GM21526 (cell line): ENCODE measurements at regions not wholly inside any gene's neighbourhood (a gene's known extent, or its start where the extent isn't known, plus 50 kb on each side); places are given as distances from the start of the nearest gene placed in this dataset.
"Not testable (repeated sequence)": the region's sequence is repeated elsewhere in the genome, so short reads cannot be mapped to it uniquely, and the experiment has no call there.

Source experiments
- ATAC-seq: cut with Tn5 transposase; IDR thresholded peaks from one replicate; pipeline ENCODE4 v1.9.1; 2021; ENCODE audit warnings: moderate library complexity; ENCODE audit not compliant: unreplicated experiment, low FRiP score

DNA sequence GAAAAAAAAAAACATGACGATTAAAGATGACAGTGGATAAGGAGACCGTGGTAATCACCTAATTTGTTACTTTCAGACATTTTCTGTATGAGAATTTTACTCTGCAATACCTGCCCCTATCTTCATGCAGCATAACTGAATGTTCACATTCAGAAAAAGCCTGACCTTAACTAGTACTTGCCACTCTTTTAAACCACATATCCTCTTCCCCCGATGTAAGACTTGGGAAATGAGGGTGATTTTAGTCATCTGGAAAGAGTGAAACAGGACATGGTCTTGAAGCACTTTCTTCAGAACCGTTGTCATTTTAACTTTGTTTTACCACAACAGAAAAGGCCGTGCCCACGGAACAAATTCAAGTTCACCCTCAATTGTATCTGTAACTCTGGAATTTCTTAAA is 318.5 kb downstream of the BCL2L11 start:
- not testable (repeated sequence) for ATAC-seq

DNA sequence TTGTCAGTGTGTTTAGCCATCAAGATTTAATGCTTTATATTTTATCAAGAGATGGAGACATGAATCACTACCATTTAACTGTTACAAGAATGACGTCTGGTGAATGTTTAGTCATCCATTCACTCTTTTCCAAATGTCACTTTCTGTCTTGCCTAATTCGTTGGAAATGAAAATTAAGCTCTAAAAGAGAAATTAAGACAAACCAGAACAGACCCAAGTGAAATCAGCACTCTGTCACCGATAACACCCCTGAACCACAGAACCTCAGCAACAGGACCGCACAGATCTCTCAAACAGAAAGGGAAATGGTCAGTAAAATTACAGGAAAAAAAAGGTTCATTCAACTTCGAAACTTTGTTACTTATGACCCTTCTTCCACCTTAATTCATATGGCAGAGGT is 320.9 kb downstream of the BCL2L11 start:
- not testable (repeated sequence) for ATAC-seq

DNA sequence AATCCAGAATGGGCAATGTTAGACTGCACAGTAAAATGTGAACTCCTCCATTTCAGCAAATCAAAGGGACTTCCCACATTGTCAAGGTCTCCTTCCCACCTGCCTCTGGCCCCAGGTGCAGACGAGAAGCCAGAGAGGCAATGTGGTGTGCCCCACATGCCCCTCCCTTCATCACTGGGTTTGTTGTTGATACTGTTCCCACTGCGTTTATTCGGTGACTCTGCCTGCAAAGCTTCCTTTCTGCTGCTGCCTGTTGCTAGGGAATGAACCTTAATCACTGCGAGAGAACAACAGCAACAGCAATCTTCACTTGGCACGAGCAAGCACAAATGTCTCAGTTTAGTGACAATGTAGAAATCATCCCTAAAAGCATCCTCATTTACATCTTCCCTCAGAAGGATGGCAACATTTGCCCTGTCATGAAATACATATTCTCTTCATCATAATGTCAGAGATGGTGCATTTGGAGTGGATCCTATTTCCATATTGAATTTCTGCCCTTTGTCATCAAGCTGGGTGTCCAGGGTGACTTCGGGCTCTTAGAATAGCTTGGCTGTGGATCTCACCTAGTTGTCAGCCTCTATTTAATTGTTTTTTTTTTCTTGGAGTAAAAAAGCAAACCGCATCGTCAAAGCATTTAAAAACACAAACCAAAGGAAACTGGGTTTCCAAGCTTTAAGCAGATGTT is 322.2 kb downstream of the BCL2L11 start:
- ATAC-seq: not testable (repeated sequence)

DNA sequence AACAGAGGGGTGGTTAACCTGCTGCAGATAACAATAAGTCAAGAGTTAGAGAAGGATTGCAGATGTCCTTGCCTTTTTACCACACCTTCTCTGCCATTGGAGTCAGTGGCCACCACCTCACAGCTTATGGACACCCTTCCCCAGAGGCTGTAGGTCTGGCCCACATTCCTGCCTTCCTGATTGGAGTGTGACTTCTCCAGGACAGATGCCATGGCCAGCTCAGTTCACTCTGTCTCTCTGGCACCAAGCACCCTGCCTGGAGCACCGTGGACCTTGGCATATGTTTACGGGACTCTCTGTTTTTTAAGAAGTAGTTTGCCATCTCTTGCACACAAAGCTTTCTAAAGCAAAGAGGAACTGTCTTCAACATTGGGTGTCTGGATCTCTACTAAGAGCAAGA is 323.8 kb downstream of the BCL2L11 start:
- ATAC-seq: not testable (repeated sequence)

DNA sequence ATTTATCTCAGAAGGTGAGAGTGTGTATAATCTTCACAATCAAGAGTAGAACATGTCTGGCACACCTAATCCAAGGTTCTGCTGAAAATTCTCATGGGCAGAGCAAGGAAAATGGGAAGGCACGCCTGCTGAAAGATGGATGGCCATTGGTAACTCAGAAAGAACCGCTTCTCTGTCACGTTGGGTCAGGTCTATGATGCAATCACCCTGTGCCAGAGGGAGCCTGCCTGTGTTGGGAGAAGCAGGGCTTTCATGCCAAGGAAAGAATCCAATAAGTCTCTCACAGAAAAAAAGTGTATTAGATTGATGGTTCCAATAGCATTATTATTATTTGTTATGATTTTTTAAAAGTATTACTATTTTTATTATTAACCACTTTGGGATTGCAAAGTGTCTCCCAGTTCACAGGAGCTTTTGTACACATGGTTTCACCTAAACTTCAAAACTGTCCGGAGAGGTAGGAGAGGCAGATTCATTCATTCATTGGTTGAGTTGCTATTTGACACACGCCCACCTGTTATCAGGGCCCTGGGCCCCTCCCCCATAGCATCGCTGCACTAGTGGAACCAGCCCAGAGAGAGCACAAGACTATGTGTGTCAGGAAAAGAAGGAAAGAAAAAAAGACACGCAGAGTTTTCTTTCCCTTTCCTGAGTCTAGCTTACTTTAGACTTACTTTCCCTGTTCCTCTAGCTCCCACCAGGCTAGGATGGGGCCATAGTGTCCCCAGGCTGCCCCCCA is 324.6 kb downstream of the BCL2L11 start:
- ATAC-seq: not testable (repeated sequence)

DNA sequence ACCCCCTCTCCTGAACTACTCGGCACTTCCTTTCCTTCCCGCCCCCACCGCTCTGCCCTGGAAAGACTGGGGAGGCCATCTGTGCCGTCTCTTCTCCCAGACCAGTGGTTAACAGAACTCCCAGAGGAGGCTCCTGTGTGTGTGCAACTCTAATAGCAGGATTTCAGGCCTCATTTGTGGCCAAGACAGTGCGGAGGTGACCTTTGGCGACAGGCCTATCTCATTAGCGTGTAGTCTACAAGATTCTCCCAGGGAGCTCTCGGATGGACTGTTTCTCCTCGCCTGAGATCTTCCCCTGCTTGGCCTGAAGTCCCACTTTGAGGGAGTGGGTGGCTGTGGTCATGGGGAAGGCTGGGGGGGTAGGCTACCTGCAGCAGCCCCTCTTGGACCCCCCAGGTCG is 325.2 kb downstream of the BCL2L11 start:
- not testable (repeated sequence) for ATAC-seq

DNA sequence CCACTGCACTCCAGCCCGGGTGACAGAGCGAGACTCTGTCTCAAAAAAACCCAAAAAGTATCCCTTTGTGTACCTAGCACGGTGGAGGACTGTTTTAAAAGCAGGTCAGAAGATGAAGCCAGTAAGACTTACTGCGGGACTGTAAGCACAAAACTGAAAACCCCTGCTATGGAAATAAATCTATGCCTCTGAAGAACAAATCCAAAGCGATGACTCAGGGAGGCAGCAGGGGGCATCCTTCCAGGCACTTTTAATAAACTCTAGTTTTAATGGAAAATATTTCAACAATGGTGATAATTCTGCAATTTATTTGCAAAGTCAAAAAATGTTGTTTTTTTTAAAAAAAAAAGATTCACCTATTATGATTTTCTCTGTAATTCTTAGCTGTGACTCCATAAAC is 326.8 kb downstream of the BCL2L11 start:
- not testable (repeated sequence) for ATAC-seq

DNA sequence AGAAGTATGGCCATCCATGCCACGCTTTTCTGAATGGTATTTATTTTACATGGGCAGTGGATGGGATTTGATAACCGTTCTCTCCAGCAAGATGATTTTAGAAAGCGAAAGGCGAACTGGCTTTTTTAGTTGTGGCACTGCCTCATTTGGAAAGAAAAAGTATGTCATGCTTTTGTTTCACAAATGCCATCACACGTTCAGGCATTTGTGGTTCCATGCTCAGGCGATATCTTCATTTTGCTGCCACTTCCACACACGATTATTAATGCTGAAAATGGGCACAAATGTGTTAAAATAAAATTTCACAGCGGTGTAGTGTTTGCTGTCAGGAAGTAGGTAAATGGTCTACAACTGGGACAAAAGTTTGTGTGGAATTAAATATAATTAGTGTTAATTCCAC is 328.1 kb downstream of the BCL2L11 start:
- ATAC-seq: not testable (repeated sequence)

DNA sequence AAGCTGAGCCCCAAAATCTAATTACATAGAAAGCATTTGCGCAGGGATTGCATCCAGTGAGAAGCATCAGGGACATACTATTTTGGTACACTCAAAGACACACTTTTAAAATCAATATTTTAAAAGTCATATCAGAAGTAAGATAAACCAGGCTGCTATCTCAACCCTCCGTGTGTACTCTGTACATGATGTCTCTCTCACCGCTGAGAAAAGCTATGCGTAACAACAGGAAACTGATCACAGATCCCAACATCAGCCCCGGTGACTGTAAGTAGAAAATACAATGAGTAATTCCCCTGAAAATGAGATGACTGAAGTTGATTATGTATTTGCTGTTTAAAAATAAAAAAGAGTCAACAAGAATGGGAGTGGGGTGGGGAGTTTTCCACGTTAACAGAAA is 329.8 kb downstream of the BCL2L11 start:
- ATAC-seq: not testable (repeated sequence)

DNA sequence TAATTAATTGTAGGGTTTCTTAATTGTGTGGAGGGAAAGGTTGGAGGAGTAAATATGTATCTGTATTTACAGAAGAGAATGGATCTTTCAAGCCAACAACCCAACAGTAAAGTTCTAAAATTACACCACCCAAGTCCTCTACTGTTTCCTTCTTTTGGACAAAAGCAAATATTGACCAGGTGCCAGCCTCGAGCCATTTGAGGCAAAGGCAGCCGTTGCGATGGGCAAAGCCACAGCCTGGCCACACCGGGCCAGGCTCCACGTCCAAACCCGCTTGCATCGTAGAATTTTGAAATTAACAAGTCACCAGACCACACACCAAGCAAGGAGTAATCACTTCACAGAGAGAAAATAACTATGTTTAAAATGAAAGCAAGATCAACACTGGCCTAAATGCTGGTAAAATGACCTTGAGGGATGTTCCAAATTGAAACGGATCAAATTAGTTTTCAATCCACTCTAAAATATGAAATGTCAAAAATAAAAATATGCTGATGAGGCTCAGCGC is 331.0 kb downstream of the BCL2L11 start:
- ATAC-seq: not testable (repeated sequence)

DNA sequence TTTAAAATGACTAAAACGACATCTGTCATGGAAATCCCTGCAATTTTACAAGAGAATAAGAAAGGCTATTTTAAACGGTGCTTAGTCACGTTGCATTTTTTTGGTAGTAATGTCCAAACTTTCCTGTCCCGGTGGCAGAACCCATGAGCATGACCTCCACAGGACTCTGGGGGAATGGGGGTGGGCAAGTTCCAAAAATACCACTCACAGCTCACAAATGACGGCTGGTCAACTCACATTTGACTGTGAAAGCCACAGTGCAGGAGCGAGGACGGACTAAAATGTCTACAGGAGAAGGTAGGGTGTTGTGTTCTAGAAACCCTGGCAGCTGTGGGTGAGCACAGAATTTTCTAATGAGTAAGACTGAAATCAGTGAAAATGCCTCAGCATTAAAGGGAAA is 331.5 kb downstream of the BCL2L11 start:
- ATAC-seq: not testable (repeated sequence)

DNA sequence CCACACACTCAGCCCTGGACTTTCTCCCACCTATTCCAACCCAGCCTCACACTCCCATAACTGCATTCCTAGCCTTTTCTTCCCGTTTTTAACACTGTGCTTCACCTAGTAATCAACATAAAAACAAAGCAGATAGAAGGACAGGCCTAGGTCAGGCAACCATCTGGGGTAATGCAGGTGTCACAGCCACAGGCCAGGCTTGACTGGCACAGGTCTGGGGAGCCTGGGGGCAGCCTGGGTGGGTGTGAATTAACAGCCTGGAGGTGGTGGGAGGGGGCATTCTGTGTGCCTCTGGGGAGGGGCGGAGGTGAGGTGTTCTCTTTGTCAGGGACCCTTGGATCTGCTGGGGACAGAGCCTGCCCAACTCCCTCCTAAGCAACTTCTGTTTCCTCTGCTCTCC is 332.6 kb downstream of the BCL2L11 start:
- not testable (repeated sequence) for ATAC-seq

DNA sequence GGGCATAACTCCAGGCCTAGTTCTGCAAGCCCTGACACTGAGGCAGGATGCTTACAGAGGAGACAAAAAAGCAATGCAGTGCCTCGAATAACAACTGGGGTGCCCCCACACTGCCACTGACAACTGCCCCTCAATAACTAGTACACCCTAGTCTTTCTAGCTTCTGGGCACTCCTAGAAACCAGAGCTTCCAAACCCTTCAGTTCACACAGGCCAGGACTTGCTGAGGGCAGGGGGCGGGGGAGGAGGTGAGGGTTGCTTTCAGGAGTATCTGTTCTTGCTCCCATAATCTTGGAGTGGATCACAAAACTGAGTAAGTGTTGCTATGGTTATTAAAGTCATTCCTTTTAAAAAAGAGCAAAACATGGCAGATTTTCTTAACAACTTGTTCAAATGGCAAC is 333.1 kb downstream of the BCL2L11 start:
- not testable (repeated sequence) for ATAC-seq

DNA sequence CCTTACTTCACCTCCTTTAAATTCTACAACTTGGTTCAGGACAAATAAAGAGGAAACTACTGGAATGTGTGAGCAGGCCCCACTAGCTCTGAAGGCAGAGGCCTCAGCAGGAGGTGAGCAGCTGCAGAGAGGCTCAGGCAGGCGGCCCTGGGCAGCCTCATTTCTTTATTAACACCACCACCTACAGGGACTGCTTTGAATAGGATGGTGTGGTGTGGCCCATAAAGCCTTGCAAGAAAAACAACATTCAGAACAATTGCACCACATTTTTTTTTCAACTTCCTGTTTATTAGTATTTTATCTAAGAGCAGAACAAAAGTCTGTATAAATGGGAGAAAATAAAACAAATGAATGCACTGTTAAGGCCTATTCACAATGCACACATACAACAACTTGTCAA is 333.7 kb downstream of the BCL2L11 start:
- peak; percentile 78 for ATAC-seq

DNA sequence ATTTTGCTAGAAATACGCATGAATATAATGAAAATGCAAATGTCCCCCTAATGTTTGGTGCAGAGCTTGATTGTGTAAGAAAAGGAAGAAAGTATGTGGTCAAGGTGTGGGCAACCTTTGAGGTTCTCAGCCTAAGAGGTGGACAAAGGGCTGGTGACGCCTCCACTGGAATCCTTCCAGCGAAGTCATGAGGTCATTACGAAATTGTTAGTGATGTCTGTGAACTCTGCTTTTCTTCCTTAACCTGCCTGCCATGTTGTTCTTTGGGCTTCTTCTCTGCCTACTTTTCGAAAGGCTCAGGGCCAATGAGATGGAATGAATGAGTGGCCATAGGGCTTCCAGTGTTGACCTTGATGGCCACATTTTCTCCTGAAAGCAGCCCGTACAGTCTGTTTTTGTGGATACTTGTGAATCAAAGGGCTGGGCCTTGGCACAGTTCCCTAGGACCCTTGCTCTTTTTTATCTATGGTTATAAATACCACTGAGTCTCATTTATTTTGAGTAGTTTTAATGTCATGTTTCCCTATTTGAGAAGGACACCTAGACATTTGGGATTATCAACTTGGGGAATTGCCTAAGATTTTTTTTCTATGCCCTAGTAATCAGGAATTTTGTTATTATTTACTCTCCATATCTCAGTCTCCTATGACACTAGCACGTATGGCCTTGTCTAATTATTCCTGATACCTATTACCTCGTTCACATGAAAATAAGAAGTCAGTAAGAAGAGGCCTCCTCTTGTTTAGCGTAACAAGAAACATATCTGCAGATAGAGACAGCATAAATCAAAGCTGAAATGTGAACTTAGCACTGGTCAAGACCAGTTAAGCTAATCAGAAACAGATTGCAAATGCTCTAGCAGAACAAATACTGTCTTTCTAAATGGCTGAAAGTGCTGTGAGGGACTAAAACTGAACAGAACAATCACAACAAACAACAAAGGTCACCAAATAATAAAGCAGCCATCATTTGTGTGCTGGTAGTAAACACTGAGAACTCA is 334.6 kb downstream of the BCL2L11 start:
- not testable (repeated sequence) for ATAC-seq

DNA sequence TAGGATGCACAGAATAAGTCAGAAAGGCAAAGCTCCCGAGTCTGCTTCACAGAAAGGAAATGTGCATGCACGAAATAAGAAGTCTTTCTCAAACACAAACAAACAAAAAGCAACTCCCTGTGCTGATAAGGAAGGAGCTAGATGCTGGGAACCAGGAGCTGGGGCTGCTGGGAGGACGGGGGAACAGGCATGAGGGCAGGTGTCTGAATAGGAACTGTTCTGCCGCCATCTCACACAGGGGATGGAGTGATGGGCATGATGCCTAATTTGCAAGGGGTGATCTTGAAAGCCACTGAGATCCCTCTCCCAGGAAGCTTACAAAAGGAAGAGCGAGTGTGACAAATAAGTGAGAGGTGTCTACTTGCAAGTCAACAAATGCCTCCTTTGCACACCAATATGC is 336.5 kb downstream of the BCL2L11 start:
- not testable (repeated sequence) for ATAC-seq

DNA sequence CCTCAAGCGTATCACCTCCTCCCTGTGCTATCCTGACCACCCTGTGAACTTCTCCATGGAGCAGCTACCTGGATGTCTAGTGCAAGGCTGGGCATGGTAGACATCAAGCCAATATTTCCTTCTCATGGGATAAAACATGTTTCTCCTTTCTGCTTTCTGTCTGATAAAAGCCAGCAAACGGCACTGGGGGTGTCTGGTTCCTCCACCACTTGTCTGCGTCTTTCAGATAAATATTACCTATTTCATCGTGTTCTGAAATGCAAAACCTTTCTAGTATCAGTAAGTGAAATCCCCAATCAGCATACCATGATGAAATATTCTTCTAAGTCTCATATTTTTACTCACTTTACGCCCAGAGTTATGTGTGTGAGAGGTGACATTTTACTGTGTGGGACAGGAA is 340.2 kb downstream of the BCL2L11 start:
- not testable (repeated sequence) for ATAC-seq

DNA sequence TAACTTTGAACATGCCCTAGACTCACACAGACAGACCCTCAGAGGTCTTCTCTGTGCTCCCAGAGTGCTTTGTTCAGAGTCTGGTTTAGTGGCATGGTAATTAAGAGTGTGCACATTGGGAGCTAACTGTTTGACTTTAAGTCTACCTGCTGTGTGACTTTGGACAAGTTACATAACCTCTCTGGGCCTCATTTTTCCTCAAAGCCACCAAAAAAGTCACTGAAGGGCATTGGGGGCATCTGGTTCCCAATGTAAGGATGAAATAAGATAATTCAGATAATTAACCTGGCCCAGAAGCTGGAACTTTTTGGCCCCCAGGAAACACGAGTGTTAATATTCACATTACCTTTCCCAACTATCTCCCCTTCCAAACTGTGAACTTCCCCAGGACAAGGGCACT is 341.1 kb downstream of the BCL2L11 start:
- not testable (repeated sequence) for ATAC-seq

DNA sequence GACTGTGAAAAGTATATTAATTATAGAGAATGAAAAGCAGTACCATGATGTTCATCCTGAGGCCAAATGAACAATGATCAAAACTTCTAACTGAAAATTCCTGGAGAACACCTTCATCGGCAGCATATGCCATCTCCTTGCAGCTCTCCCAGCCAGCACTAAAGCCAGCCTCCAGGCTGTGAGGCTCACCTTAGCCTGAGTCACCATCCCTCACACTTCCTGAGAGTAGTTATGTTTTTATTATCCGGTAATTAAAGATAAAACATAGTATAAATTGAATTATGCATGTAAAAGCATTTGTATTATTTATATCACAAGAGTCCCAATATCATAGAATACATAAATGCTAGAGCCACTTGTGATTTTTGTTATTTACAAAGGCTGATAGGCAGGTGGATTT is 341.9 kb downstream of the BCL2L11 start:
- ATAC-seq: not testable (repeated sequence)

DNA sequence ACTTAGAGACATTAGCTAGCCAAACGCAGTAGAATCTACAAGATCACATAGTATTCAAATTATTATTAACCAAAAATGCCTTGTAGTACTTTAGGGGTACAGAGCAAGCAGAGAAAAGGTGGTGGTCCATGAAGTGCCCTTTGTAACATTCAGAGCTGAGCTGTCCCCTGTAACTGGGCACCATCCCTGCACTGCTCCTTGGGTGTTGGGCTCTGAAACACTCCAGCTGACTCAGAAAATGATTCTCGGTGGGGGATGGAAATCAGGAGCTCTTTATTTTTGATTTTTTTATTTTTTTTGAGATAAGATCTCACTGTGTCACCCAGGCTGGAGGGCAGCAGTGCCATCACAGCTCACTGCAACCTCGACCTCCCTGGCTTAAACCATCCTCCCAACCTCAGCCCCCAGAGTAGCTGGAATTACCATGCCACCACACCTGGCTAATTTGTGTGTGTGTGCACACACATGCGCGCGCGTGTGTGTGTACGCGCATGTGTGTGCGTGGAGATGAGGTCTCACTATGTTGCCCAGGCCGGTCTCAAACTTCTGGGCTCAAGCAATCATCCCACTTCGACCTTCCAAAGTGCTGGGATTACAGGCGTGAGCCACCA is 342.6 kb downstream of the BCL2L11 start:
- ATAC-seq: peak; percentile 9
